Left hindlimb (tissue), 1 donor: ENCODE measurements at regions not wholly inside any gene's neighbourhood (a gene's known extent, or its start where the extent isn't known, plus 50 kb on each side); places are given as distances from the start of the nearest gene placed in this dataset.

Experiments
- DNase-seq: peaks from one replicate; pipeline ENCODE4 v3.0.0-alpha.2; 2018

GRCh38 chr13:111973605-111974340 lies 93.2 kb upstream of the SOX1 start:
- no peak for DNase-seq

- DNase-seq, result no peak
Observed at GRCh38 chr13:111974341-111974640, 92.7 kb upstream of the SOX1 start.

DNA sequence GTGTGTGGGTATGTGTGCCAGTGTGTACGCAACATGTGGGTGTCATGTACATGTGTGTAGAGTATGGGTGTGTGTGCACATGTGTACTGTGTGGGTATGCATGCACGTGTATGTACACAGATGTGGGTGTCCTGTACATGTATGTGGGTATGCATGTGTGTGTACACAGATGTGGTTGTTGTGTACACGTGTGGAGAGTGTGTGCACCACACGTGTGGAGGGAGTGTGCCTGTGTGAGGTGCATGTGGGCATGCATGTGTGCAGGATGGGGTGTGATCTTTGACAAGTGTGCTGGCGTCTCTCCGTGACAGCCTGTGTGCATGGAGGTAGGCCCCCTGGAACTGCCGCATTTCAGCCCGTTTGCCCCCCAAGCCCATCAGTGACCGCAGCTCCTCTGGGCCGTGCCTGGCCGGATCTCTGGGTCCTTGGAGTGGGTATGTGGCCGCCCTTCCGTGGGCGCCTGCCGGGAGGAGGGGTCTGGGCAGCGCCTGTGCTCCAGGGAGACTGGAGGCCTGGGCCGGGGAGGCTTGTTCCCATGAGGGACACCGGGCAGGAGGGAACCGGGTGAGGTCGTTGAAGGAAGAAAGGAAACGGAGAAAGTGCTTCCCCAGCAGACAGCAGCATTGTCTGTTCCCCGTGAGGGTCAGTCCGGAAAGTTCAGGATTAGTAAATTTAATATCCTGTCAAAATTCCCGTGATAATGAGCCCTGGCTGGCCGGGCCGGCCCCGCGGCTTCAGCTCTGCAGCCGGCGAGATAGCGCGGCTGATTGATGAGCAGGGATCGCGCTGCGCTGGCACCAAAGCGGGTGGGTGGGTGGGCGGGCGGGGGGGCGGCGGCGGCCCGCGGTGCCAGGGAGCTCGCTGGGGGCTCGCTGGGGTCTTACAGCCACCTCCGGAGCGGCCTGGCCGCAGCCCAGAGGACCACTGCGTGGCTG lies 91.1 kb upstream of the SOX1 start:
- no peak for DNase-seq

GRCh38 chr13:111976474-111977178 lies 90.3 kb upstream of the SOX1 start:
- DNase-seq, result no peak

DNA sequence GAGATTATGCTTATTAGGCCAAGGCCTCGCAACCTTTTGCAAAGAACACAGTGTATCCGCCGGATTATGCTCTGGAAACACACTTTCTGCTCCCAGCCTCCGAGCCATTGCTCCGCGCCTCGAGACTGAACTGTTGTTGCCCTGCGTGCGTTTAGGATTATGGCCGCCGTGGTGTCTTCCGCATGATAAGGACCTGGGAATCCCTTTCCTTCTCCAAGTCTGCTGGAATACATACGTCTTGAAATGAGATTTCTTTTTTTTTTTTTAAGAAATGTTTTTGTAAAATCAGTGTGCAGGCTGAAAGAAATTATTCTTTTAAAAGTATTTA lies 89.8 kb upstream of the SOX1 start:
- DNase-seq, result no peak

DNA sequence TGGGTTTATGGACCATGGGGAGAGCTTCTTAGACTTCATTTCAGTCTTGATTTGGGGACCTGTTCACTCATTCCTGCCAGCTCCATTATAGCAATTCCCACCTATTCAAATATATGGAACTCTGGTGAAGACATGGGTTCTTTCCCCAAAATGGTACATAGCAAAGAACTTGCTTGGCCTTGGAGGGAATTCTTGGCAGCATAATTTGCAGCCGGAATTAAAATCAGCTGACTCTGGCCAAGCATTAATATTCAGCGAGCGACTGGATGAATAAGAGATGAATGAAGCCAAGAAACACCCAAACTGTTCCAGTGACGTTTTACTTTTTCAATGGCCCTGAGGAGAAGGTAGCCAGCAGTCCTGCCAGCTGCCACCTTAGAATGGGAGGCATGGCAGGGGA lies 88.4 kb upstream of the SOX1 start:
- DNase-seq, result no peak

GRCh38 chr13:111980146-111980929 lies 86.6 kb upstream of the SOX1 start:
- DNase-seq, result no peak

- no peak for DNase-seq
Observed at GRCh38 chr13:111981006-111981405, 85.9 kb upstream of the SOX1 start.

GRCh38 chr13:111981446-111982165 lies 85.3 kb upstream of the SOX1 start:
- no peak for DNase-seq

GRCh38 chr13:111984349-111984748 lies 82.6 kb upstream of the SOX1 start:
- DNase-seq, result no peak

DNA sequence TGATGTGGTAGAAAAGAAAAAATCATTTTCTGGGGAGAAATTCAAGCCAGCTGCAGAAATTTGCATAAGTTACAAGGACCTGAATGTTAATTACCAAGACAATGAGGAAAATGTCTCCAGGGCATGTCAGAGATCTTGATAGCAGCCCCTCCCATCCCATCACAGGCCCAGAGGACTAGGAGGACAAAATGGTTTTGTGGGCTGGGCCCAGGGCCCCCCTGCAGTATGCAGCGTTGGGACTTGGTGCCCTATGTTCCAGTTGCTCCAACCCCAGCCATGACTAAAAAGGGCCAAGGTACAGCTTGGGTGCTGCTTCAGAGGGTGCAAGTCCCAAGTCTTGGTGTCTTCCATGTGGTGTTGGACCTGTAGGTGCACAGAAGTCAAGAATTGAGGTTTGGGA lies 76.6 kb upstream of the SOX1 start:
- no peak for DNase-seq

DNA sequence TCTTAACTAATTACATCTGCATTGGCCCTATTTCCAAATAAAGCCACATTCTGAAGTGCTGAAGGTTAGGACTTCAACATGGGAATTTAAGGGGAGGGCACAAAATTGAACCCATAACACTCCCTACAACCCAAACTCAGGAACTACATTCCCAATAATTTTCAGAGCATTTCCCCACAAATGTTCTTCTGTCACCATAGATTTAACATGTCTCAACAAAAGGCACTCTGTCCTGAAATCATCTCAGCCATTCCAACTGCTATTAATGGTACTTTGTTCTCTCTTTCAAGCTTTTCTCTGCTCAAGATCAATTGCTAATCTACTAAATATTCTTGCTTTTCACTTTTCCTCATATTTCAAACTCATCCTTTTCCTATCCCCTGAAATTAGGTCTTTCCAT lies 74.0 kb upstream of the SOX1 start:
- DNase-seq, result no peak

DNA sequence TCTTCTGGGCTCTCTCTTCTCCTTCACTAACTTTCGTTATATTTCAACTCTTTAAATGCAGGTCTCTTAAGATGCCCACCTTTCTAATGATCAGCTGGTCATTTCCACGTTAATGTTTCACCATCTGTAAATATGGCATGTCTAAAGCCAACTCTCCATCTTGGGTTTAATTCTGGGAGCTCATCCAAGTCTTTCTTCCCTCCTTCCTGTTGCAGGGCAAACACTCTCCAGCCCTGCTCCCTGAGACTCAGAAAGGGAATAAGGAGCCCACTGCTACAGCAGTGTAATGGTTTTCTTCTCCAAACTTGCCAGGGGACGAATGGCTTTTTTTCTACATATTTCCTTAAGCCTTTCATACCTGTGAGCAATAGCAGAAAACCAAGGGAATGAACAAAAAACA lies 73.3 kb upstream of the SOX1 start:
- DNase-seq, result no peak

- DNase-seq, result no peak
Observed at GRCh38 chr13:111994578-111994977, 72.4 kb upstream of the SOX1 start.

- no peak for DNase-seq
Observed at GRCh38 chr13:111999352-111999751, 67.6 kb upstream of the SOX1 start.

DNA sequence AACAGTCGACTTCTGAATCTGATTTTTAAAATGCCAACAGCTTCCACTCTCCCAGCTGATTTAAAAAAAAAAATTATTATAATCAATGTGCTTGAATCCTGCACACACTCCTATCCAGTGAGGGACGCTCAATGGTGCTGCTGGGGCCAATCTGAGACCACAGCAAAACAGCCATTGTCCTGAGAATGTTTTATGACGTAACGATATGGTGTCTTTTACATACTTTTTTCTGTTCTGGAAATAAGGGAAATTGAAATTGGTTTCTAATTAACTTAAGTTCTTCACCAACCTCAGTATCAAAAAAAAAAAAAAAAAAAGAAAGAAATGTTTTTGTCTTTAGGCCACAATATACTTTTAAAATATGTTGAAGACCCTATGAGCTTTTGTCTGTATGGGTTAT lies 66.1 kb upstream of the SOX1 start:
- DNase-seq, result no peak

- no peak for DNase-seq
Observed at GRCh38 chr13:112001571-112001970, 65.4 kb upstream of the SOX1 start.

GRCh38 chr13:112003396-112003795 lies 63.6 kb upstream of the SOX1 start:
- DNase-seq, result no peak

DNA sequence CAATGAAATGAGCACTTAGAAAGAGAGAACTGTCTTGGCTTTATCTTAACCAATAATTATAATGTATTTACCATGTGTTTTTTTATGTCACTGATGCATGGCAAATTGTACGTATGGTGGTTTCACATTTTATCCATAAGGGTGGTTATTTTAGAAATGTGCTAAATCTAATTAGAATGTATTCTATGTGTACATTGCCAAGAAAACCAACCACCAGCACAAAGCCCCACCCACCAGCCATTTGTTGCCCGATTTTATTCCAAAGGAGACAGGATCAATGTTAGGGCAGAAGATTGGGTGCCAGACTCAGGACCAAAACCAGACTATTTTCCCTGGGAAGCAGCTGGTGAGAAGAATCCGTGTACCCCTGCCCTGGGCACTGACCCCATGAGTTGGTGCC lies 63.0 kb upstream of the SOX1 start:
- no peak for DNase-seq

GRCh38 chr13:112005925-112006324 lies 61.0 kb upstream of the SOX1 start:
- DNase-seq, result no peak

DNA sequence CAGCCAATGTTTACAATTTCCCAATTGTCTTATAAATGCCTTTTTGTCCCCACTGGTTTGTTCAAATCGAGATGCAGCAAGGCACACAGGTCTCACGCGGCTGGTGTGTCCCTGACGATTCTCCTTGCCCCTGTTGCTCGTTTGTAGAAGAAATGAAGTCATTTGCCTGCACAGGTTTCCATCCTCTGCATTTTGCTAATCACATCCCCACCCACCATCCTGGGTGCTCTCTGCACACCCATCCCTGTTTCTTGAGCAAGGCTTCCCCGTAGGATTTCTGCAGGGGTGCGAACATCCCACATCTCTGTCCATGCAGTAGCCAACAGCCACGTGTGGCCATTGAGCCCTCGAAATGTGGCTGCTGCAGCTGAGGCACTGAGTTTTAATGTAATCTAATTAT lies 59.8 kb upstream of the SOX1 start:
- no peak for DNase-seq

- DNase-seq, result no peak
Observed at GRCh38 chr13:112010714-112011113, 56.2 kb upstream of the SOX1 start.
